Fibroblast of lung (primary cell): ENCODE measurements at regions not wholly inside any gene's neighbourhood (a gene's known extent, or its start where the extent isn't known, plus 50 kb on each side); places are given as distances from the start of the nearest gene placed in this dataset.

Experiments
- DNase-seq, 2 donors: peaks; one replicate each; pipeline versions ENCODE4 v3.0.0 to v3.0.0-alpha.2; 2010; ENCODE audit warnings: low read depth in 2 of 2
- H2AFZ ChIP-seq: 2 replicates; pipeline ENCODE4 v1.5.1; 2012; ENCODE audit warnings: low read length, control low read depth, inconsistent platforms
- H3K27ac ChIP-seq: 2 replicates; pipeline ENCODE4 v1.5.1; 2011; ENCODE audit warnings: low read length, control low read depth; ENCODE audit not compliant: insufficient read depth
- H3K27me3 ChIP-seq: 2 replicates; pipeline ENCODE4 v1.5.1; 2011; ENCODE audit warnings: mild to moderate bottlenecking, low read length; ENCODE audit not compliant: control insufficient read depth, insufficient read depth
- H3K36me3 ChIP-seq: 2 replicates; pipeline ENCODE4 v1.5.1; 2011; ENCODE audit warnings: low read length; ENCODE audit not compliant: control insufficient read depth, insufficient read depth
- H3K4me1 ChIP-seq: 2 replicates; pipeline ENCODE4 v1.5.1; 2011; ENCODE audit warnings: low read length; ENCODE audit not compliant: control insufficient read depth, insufficient read depth; ENCODE audit errors: extremely low read depth
- H3K4me2 ChIP-seq: 2 replicates; pipeline ENCODE4 v1.5.1; 2011; ENCODE audit warnings: low read length, control low read depth; ENCODE audit not compliant: insufficient read depth; ENCODE audit errors: extremely low read depth
- H3K4me3 ChIP-seq, 4 experiments: fragments of 200-600 bp in 1 of 4; sonication (generic) in 1 of 4; replicated peaks in 1 of 4; 2 replicates each; pipeline ENCODE4 v1.5.1; 2011 to 2016; ENCODE audit warnings: low read length in 4 of 4, low read depth in 3 of 4, mild to moderate bottlenecking in 3 of 4, control low read depth in 2 of 4, inconsistent platforms in 1 of 4, mixed read lengths in 1 of 4; ENCODE audit not compliant: insufficient read depth in 1 of 4; ENCODE audit errors: control extremely low read depth in 1 of 4
- H3K79me2 ChIP-seq: 2 replicates; pipeline ENCODE4 v1.5.1; 2012; ENCODE audit warnings: mild to moderate bottlenecking, low read length, inconsistent platforms; ENCODE audit not compliant: control insufficient read depth, insufficient read depth
- H3K9ac ChIP-seq: 2 replicates; pipeline ENCODE4 v1.5.1; 2011; ENCODE audit warnings: mild to moderate bottlenecking, low read length, control low read depth; ENCODE audit not compliant: insufficient read depth
- H3K9me3 ChIP-seq: 2 replicates; pipeline ENCODE4 v1.5.1; 2012; ENCODE audit warnings: low read depth, low read length; ENCODE audit not compliant: control insufficient read depth, insufficient read depth
- H4K20me1 ChIP-seq: 2 replicates; pipeline ENCODE4 v1.5.1; 2011; ENCODE audit warnings: low read length; ENCODE audit not compliant: control insufficient read depth, insufficient read depth; ENCODE audit errors: extremely low read depth
- EZH2 ChIP-seq: IDR thresholded peaks from 2 replicates; pipeline ENCODE4 v1.5.1; 2012; ENCODE audit warnings: low read length, control low read depth, mild to moderate bottlenecking; ENCODE audit errors: missing control alignments
- TF ChIP-seq, protein P1 (sequence below), 2 donors: IDR thresholded peaks in 1 of 2; conservative IDR thresholded peaks in 1 of 2; 1 replicate in 1 of 2; 2 replicates in 1 of 2; pipeline ENCODE4 v1.5.1; 2011 to 2012; ENCODE audit warnings: low read length in 2 of 2, control low read depth in 1 of 2, inconsistent platforms in 1 of 2, low read depth in 1 of 2, mild to moderate bottlenecking in 1 of 2

DNA sequence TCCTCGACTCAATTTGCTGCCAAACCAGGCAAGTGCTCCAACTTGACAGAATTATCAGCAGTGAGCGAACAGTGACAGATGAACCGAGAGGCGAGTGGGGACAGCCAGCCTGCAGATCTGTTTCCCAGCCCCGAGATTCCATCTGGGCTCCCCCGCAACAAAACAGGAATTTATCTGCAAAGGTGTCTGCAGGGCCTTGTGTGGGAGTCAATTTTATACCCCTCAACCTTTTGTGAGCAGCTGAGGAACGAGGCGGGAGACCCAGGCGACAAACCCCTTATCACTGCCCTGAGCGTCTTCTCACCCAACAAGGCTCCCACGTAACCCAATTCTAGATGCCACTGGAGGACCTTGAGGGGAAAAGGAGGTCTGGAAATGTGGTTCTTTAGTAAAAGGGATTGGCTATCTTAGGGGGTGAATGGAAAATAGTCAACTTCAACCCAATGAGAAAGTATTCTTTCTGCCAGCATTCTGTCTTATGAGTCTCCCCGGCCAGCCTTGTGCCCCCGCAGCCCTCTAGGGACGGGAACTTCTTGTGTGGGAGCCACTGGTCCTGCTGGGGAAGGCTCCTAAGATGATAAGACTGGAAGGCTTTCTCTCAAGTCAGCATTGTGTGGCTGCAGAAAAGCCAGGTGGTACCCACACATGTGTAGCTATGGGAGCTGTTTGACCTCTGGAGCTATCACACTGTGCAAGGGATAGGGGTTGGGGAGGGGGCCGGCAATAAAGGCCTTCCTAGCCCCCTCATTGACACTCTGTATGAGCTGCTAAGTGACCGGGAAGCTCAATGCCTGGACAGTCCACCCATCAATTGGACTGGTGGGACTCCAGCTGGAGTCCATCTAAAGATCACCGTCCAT lies 527.9 kb downstream of the SHQ1 start:
- Histone ChIP-seq H3K9me3 (no peaks in the 10 kb centered on the region), H3K79me2 (no peaks in the 10 kb centered on the region), H3K27ac (no peak overlapping the region), H3K9ac (no peak overlapping the region), H3K4me1 (peaks cover 6% of the 10 kb centered on the region), H3K4me3 (no peak overlapping the region), H3K36me3 (no peaks in the 10 kb centered on the region), H3K4me2 (no peak overlapping the region), H3K27me3 (peaks cover 4% of the 10 kb centered on the region), H4K20me1 (no peaks in the 10 kb centered on the region), H2AFZ (no peak overlapping the region)
- DNase-seq: no peak
- TF ChIP-seq, protein P1, sequence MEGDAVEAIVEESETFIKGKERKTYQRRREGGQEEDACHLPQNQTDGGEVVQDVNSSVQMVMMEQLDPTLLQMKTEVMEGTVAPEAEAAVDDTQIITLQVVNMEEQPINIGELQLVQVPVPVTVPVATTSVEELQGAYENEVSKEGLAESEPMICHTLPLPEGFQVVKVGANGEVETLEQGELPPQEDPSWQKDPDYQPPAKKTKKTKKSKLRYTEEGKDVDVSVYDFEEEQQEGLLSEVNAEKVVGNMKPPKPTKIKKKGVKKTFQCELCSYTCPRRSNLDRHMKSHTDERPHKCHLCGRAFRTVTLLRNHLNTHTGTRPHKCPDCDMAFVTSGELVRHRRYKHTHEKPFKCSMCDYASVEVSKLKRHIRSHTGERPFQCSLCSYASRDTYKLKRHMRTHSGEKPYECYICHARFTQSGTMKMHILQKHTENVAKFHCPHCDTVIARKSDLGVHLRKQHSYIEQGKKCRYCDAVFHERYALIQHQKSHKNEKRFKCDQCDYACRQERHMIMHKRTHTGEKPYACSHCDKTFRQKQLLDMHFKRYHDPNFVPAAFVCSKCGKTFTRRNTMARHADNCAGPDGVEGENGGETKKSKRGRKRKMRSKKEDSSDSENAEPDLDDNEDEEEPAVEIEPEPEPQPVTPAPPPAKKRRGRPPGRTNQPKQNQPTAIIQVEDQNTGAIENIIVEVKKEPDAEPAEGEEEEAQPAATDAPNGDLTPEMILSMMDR (conservative IDR thresholded peaks at IDR 0.05 in 1 of 2, IDR thresholded peaks at IDR 0.05 in 1 of 2; ENCODE audit: low read depth in 1 of 2, low read length in 2 of 2): no peak
- no peak for TF ChIP-seq EZH2

DNA sequence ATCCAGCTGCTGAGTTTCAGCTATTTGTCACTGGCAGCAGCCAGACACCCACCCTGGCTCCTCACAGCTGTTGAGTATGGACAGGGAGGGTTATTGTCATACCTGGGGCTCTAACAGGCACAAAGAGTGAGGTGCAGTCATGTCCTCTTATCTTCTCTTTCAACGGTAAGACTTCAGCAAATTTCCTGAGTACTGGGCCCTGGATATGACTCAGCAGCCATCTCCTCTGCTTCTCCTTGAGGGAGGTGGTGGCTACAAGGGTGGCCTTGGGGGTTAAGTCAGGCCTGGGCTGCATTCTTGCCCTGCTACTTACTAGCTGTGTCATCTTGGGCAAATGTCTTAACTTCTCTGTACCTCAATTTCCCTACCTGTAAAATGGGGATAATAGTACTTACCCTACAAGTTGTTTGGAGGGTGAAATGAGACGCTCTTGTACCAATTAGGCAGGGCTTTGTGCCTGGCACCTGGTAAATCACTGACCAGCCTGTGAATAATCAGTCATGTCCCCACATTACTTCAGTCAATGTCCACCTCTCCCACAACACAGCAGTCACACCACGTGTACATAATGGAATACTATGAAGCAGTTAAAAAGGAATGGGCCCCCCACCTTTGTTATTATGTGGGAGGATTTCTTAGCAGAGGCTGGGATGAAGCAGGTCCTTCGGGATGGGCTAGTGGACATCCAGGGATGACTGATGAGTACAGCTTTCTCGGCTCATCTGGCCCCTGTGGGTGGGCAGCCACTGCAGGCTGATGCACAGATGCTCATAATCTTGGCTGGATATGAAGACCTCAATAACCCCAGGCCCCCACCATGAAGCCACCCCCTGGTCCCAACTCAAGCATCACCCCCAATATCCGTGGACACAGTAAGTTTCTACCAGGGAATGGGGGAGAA lies 528.8 kb downstream of the SHQ1 start:
- peak in 1 of 2 donors; percentile 63 for DNase-seq
- Histone ChIP-seq H3K27ac (no peak overlapping the region), H2AFZ (no peak overlapping the region), H3K79me2 (no peaks in the 10 kb centered on the region), H3K27me3 (no peaks in the 10 kb centered on the region), H4K20me1 (no peaks in the 10 kb centered on the region), H3K4me1 (peaks cover 6% of the 10 kb centered on the region), H3K9me3 (no peaks in the 10 kb centered on the region), H3K9ac (no peak overlapping the region), H3K4me3 (no peak overlapping the region), H3K36me3 (no peaks in the 10 kb centered on the region), H3K4me2 (no peak overlapping the region)
- TF ChIP-seq EZH2: no peak
- TF ChIP-seq, protein P1 (conservative IDR thresholded peaks at IDR 0.05 in 1 of 2, IDR thresholded peaks at IDR 0.05 in 1 of 2; ENCODE audit: low read depth in 1 of 2, low read length in 2 of 2): no peak

DNA sequence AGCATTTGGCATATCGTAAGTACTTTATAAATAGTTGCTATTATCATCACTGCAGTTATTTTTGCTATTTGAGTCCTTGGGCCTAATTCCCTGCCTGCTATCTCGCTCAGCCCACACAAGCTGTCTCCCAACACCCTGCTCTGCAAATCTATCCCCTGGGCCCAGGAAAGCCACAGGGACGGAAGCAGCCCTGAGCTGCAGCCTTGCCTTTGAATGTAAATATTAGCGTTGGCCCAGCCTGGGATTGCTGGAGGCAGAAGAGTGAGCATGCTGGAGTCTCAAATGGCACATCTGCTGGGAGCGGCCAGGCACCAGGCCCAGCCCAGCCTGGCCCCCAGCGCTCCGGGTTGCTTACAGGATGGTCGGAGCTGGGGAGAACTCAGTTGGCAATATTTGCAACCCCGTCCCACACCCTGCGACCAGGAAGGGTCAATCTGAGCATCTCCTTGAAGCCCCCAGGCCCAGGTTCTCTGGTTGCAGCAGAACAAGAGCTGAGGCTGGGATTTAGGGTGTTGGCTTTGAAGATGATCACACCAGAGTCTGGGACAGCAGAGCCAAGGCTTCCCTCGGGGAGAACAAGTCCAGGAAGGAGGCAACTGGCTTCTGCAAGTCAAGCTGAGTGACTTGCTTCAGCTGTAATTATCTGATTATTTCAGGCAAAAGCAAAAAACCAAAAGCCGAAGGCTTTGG lies 529.6 kb downstream of the SHQ1 start:
- Histone ChIP-seq H3K4me1 (peaks cover 6% of the 10 kb centered on the region), H3K79me2 (no peaks in the 10 kb centered on the region), H2AFZ (no peak overlapping the region), H4K20me1 (no peaks in the 10 kb centered on the region), H3K27ac (no peak overlapping the region), H3K4me3 (no peak overlapping the region), H3K27me3 (no peaks in the 10 kb centered on the region), H3K9me3 (no peaks in the 10 kb centered on the region), H3K4me2 (no peak overlapping the region), H3K36me3 (no peaks in the 10 kb centered on the region), H3K9ac (no peak overlapping the region)
- peak; percentile 43 to 57 for DNase-seq
- TF ChIP-seq, protein P1 (conservative IDR thresholded peaks at IDR 0.05 in 1 of 2, IDR thresholded peaks at IDR 0.05 in 1 of 2; ENCODE audit: low read depth in 1 of 2, low read length in 2 of 2): no peak
- no peak for TF ChIP-seq EZH2
